ENCODE measurements at regions not wholly inside any gene's neighbourhood (a gene's known extent, or its start where the extent isn't known, plus 50 kb on each side); places are given as distances from the start of the nearest gene placed in this dataset.

- TF ChIP-seq RAD21 (conservative IDR thresholded peaks at IDR 0.05) = no peak
- H3F3A ChIP-seq (ENCODE audit: insufficient read depth, low read length, poor library complexity, severe bottlenecking) = no peaks in the 10 kb centered on the region
- no peaks in the 10 kb centered on the region for H3K79me2 ChIP-seq (replicated peaks; ENCODE audit: insufficient read depth, low read length)
- H3K9ac ChIP-seq (ENCODE audit: low read length) = no peak overlapping the region
- no peak overlapping the region for H3K4me2 ChIP-seq (ENCODE audit: low read length)
- no peaks in the 10 kb centered on the region for H4K20me1 ChIP-seq (ENCODE audit: insufficient read depth)
- no peak overlapping the region for H3K27ac ChIP-seq (ENCODE audit: low read length)
- no peak overlapping the region for H3K4me3 ChIP-seq (ENCODE audit: low read length)
- no peak overlapping the region for H2AFZ ChIP-seq (ENCODE audit: low read depth, low read length)
- H3K9me3 ChIP-seq (ENCODE audit: low read length) = no peaks in the 10 kb centered on the region
- H3K27me3 ChIP-seq (ENCODE audit: insufficient read depth, low read depth, low read length) = no peaks in the 10 kb centered on the region
- no peaks in the 10 kb centered on the region for H3K9me2 ChIP-seq (ENCODE audit: insufficient read depth, low read length)
- H3K36me3 ChIP-seq (ENCODE audit: insufficient read depth, low read length) = no peaks in the 10 kb centered on the region
Observed at GRCh38 chr3:168398371-168399025, 302.8 kb upstream of the GOLIM4 start.

- H4K20me1 ChIP-seq (ENCODE audit: insufficient read depth) = no peaks in the 10 kb centered on the region
- no peak overlapping the region for H3K4me3 ChIP-seq (ENCODE audit: low read length)
- no peak overlapping the region for H3K27ac ChIP-seq (ENCODE audit: low read length)
- TF ChIP-seq EP300 (conservative IDR thresholded peaks at IDR 0.05; ENCODE audit: poor library complexity, severe bottlenecking) (no peak), CTCF (IDR thresholded peaks at IDR 0.05; ENCODE audit: poor library complexity, severe bottlenecking) (no peak), TAF1 (IDR thresholded peaks at IDR 0.05; ENCODE audit: low read depth) (no peak), REST (IDR thresholded peaks at IDR 0.05; ENCODE audit: borderline replicate concordance) (no peak)
- H3K27me3 ChIP-seq (ENCODE audit: insufficient read depth, low read depth, low read length) = no peaks in the 10 kb centered on the region
- no peaks in the 10 kb centered on the region for H3K9me2 ChIP-seq (ENCODE audit: insufficient read depth, low read length)
- H3F3A ChIP-seq (ENCODE audit: insufficient read depth, low read length, poor library complexity, severe bottlenecking) = no peaks in the 10 kb centered on the region
- H2AFZ ChIP-seq (ENCODE audit: low read depth, low read length) = no peak overlapping the region
- H3K9me3 ChIP-seq (ENCODE audit: low read length) = no peaks in the 10 kb centered on the region
- H3K36me3 ChIP-seq (ENCODE audit: insufficient read depth, low read length) = no peaks in the 10 kb centered on the region
- H3K9ac ChIP-seq (ENCODE audit: low read length) = no peak overlapping the region
- H3K4me2 ChIP-seq (ENCODE audit: low read length) = no peak overlapping the region
- H3K79me2 ChIP-seq (replicated peaks; ENCODE audit: insufficient read depth, low read length) = no peaks in the 10 kb centered on the region
Observed at GRCh38 chr3:168396861-168397260, 301.1 kb upstream of the GOLIM4 start.

- Histone ChIP-seq H3K9me3 (ENCODE audit: low read length) (no peaks in the 10 kb centered on the region), H4K20me1 (ENCODE audit: insufficient read depth) (no peaks in the 10 kb centered on the region), H3K79me2 (replicated peaks; ENCODE audit: insufficient read depth, low read length) (no peaks in the 10 kb centered on the region), H3K36me3 (ENCODE audit: insufficient read depth, low read length) (no peaks in the 10 kb centered on the region), H3K27me3 (ENCODE audit: insufficient read depth, low read depth, low read length) (no peaks in the 10 kb centered on the region), H3F3A (ENCODE audit: insufficient read depth, low read length, poor library complexity, severe bottlenecking) (no peaks in the 10 kb centered on the region), H3K27ac (ENCODE audit: low read length) (no peak overlapping the region), H3K4me3 (ENCODE audit: low read length) (no peak overlapping the region), H3K4me2 (ENCODE audit: low read length) (no peak overlapping the region), H3K9me2 (ENCODE audit: insufficient read depth, low read length) (no peaks in the 10 kb centered on the region), H3K9ac (ENCODE audit: low read length) (no peak overlapping the region), H2AFZ (ENCODE audit: low read depth, low read length) (no peak overlapping the region)
- TF ChIP-seq TAF1 (IDR thresholded peaks at IDR 0.05; ENCODE audit: low read depth) (no peak), POLR2AphosphoS5 (IDR thresholded peaks at IDR 0.05) (no peak), RAD21 (conservative IDR thresholded peaks at IDR 0.05) (no peak), EP300 (conservative IDR thresholded peaks at IDR 0.05; ENCODE audit: poor library complexity, severe bottlenecking) (no peak), CTCF (IDR thresholded peaks at IDR 0.05; ENCODE audit: poor library complexity, severe bottlenecking) (no peak), MXI1 (conservative IDR thresholded peaks at IDR 0.05; ENCODE audit: poor library complexity, severe bottlenecking) (no peak), SMC3 (conservative IDR thresholded peaks at IDR 0.05; ENCODE audit: poor library complexity) (no peak), EZH2 (IDR thresholded peaks at IDR 0.05; ENCODE audit: borderline replicate concordance, insufficient read depth, low read length, poor library complexity, severe bottlenecking) (no peak), REST (IDR thresholded peaks at IDR 0.05; ENCODE audit: borderline replicate concordance) (no peak)
Observed at GRCh38 chr3:168395551-168395950, 299.8 kb upstream of the GOLIM4 start.
